ENCODE measurements at regions not wholly inside any gene's neighbourhood (a gene's known extent, or its start where the extent isn't known, plus 50 kb on each side); places are given as distances from the start of the nearest gene placed in this dataset.
"Not testable (repeated sequence)": the region's sequence is repeated elsewhere in the genome, so short reads cannot be mapped to it uniquely, and the experiment has no call there.

GRCh38 chr17:70331066-70331465 is 161.7 kb downstream of the KCNJ2 start:
- H3K4me3 Mint-ChIP-seq; H3K27ac ChIP-seq (ENCODE audit: low read depth, low read length); CTCF ChIA-PET; H3K27me3 Mint-ChIP-seq; POLR2A ChIA-PET; H3K36me3 Mint-ChIP-seq; H3K4me1 ChIP-seq (ENCODE audit: insufficient read depth, low read length); H3K27ac Mint-ChIP-seq; H3K36me3 ChIP-seq (ENCODE audit: insufficient read depth, low read length); H3K4me1 Mint-ChIP-seq; H3K27me3 ChIP-seq (ENCODE audit: insufficient read depth, low read length, poor library complexity, severe bottlenecking); H3K4me3 ChIP-seq (ENCODE audit: low read length); DNase-seq; H3K9me3 ChIP-seq (ENCODE audit: low read length): not testable (repeated sequence)
- H3K9me3 Mint-ChIP-seq = peaks cover 0 to 16% (median 4%) of the 10 kb centered on the region in 5 donors

GRCh38 chr17:70332356-70333210 is 163.3 kb downstream of the KCNJ2 start:
- no peak overlapping the region for H3K27ac Mint-ChIP-seq

DNA sequence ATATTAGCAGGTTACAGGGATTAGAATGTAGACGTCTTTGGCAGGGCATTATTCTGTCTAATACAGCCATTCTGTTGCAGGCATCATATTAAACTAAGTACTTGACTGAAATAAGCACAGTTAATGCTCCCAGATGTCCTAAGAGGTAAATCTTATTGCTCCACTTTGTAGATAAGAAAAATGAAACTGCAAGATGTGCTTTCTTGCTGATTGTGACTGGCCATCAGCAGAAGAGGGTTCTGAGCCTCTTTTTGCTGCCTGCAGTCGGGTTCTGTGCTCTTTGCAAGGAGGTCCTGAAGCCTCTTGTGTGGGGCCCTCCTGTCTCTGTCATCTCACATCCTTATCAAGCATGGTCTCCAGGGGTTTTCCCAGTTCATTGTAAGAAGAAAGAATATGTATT is 167.1 kb downstream of the KCNJ2 start:
- Mint-ChIP-seq H3K27ac (no peak overlapping the region), H3K4me3 (no peak overlapping the region), H3K4me1 (no peaks in the 10 kb centered on the region), H3K27me3 (no peaks in the 10 kb centered on the region), H3K9me3 (peaks cover 0 to 7% (median 4%) of the 10 kb centered on the region in 5 donors), H3K36me3 (no peaks in the 10 kb centered on the region)
- no peak overlapping the region for H3K27ac ChIP-seq (ENCODE audit: low read depth, low read length)
- CTCF ChIA-PET = no interaction called here
- H3K4me1 ChIP-seq (ENCODE audit: insufficient read depth, low read length) = no peaks in the 10 kb centered on the region
- H3K36me3 ChIP-seq (ENCODE audit: insufficient read depth, low read length) = no peaks in the 10 kb centered on the region
- H3K9me3 ChIP-seq (ENCODE audit: low read length) = no peaks in the 10 kb centered on the region
- POLR2A ChIA-PET = no interaction called here
- DNase-seq = no peak
- H3K4me3 ChIP-seq (ENCODE audit: low read length) = no peak overlapping the region
- H3K27me3 ChIP-seq (ENCODE audit: insufficient read depth, low read length, poor library complexity, severe bottlenecking) = no peaks in the 10 kb centered on the region

More at GRCh38 chr17:70332356-70333210, 163.3 kb downstream of the KCNJ2 start:
- H3K27me3 ChIP-seq (ENCODE audit: insufficient read depth, low read length, poor library complexity, severe bottlenecking) = no peaks in the 10 kb centered on the region
- ChIA-PET POLR2A (no interaction called here), CTCF (no interaction called here)
- no peaks in the 10 kb centered on the region for H3K9me3 ChIP-seq (ENCODE audit: low read length)
- H3K4me3 Mint-ChIP-seq = no peak overlapping the region
- peaks cover 0 to 15% (median 4%) of the 10 kb centered on the region in 5 donors for H3K9me3 Mint-ChIP-seq
- H3K4me1 ChIP-seq (ENCODE audit: insufficient read depth, low read length) = no peaks in the 10 kb centered on the region
- no peaks in the 10 kb centered on the region for H3K36me3 ChIP-seq (ENCODE audit: insufficient read depth, low read length)
- no peak for DNase-seq
- no peaks in the 10 kb centered on the region for H3K27me3 Mint-ChIP-seq
- no peaks in the 10 kb centered on the region for H3K36me3 Mint-ChIP-seq
- no peak overlapping the region for H3K27ac ChIP-seq (ENCODE audit: low read depth, low read length)
- H3K4me1 Mint-ChIP-seq = no peaks in the 10 kb centered on the region
- H3K4me3 ChIP-seq (ENCODE audit: low read length) = no peak overlapping the region

GRCh38 chr17:70338946-70339354 is 169.6 kb downstream of the KCNJ2 start:
- Mint-ChIP-seq H3K27ac (no peak overlapping the region), H3K27me3 (no peaks in the 10 kb centered on the region), H3K9me3 (peaks cover 0 to 4% (median 1%) of the 10 kb centered on the region in 5 donors), H3K36me3 (peaks cover 0 to 1% (median 0%) of the 10 kb centered on the region in 3 donors), H3K4me1 (peaks cover 1 to 7% (median 4%) of the 10 kb centered on the region in 3 donors), H3K4me3 (no peak overlapping the region)
- CTCF ChIA-PET = no interaction called here
- Histone ChIP-seq H3K9me3 (ENCODE audit: low read length) (no peaks in the 10 kb centered on the region), H3K4me3 (ENCODE audit: low read length) (no peak overlapping the region), H3K36me3 (ENCODE audit: insufficient read depth, low read length) (no peaks in the 10 kb centered on the region), H3K4me1 (ENCODE audit: insufficient read depth, low read length) (no peaks in the 10 kb centered on the region), H3K27me3 (ENCODE audit: insufficient read depth, low read length, poor library complexity, severe bottlenecking) (no peaks in the 10 kb centered on the region), H3K27ac (ENCODE audit: low read depth, low read length) (no peak overlapping the region)
- no peak for DNase-seq
- POLR2A ChIA-PET = no interaction called here

- no peaks in the 10 kb centered on the region for H3K9me3 Mint-ChIP-seq
- no peaks in the 10 kb centered on the region for H3K27me3 ChIP-seq (ENCODE audit: insufficient read depth, low read length, poor library complexity, severe bottlenecking)
- ChIA-PET CTCF (no interaction called here), POLR2A (no interaction called here)
- H3K27me3 Mint-ChIP-seq = no peaks in the 10 kb centered on the region
- H3K4me1 ChIP-seq (ENCODE audit: insufficient read depth, low read length) = no peaks in the 10 kb centered on the region
- H3K4me1 Mint-ChIP-seq = peaks cover 3 to 16% (median 10%) of the 10 kb centered on the region in 3 donors
- DNase-seq = no peak
- no peak overlapping the region for H3K27ac ChIP-seq (ENCODE audit: low read depth, low read length)
- no peak overlapping the region for H3K4me3 Mint-ChIP-seq
- peaks cover 0 to 1% (median 0%) of the 10 kb centered on the region in 3 donors for H3K36me3 Mint-ChIP-seq
- H3K4me3 ChIP-seq (ENCODE audit: low read length) = no peak overlapping the region
- H3K9me3 ChIP-seq (ENCODE audit: low read length) = no peaks in the 10 kb centered on the region
- H3K36me3 ChIP-seq (ENCODE audit: insufficient read depth, low read length) = no peaks in the 10 kb centered on the region
- no peak overlapping the region for H3K27ac Mint-ChIP-seq
Measured at GRCh38 chr17:70343114-70343513, 173.8 kb downstream of the KCNJ2 start.

GRCh38 chr17:70344386-70345060 is 175.2 kb downstream of the KCNJ2 start:
- H3K27ac Mint-ChIP-seq = peak overlapping the region in 2 of 8 donors; percentile 19 to 28
- H3K27me3 Mint-ChIP-seq = peaks cover 0 to 1% of the 10 kb centered on the region in 2 donors
- no peaks in the 10 kb centered on the region for H3K36me3 ChIP-seq (ENCODE audit: insufficient read depth, low read length)
- no peaks in the 10 kb centered on the region for H3K27me3 ChIP-seq (ENCODE audit: insufficient read depth, low read length, poor library complexity, severe bottlenecking)
- H3K27ac ChIP-seq (ENCODE audit: low read depth, low read length) = no peak overlapping the region
- peaks cover 0 to 3% (median 0%) of the 10 kb centered on the region in 5 donors for H3K9me3 Mint-ChIP-seq
- ChIA-PET CTCF (no interaction called here), POLR2A (no interaction called here)
- peaks cover 0 to 1% (median 0%) of the 10 kb centered on the region in 3 donors for H3K36me3 Mint-ChIP-seq
- H3K4me3 Mint-ChIP-seq = peak overlapping the region in 1 of 7 donors; percentile 33
- no peaks in the 10 kb centered on the region for H3K9me3 ChIP-seq (ENCODE audit: low read length)
- peaks cover 3 to 16% (median 10%) of the 10 kb centered on the region in 3 donors for H3K4me1 Mint-ChIP-seq
- H3K4me3 ChIP-seq (ENCODE audit: low read length) = no peak overlapping the region
- no peak for DNase-seq
- no peaks in the 10 kb centered on the region for H3K4me1 ChIP-seq (ENCODE audit: insufficient read depth, low read length)

DNA sequence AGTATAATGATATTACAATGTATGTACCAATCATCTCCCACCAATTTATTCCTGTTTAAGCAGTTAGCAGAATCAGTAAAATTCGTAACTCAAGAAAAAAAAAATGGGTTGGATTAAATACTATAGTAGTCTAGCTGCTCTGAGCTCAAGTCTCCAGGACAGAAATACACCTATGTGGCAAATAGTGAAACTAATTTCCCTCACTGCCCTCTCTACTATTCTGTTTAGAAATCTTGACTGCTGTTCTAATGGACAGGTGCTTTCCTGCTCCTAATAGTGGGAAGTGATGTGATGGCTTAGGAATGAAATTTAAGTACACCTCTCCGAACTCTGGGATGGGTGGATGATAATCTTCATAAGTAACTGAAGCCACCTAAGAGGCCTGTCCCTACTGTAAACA is 175.7 kb downstream of the KCNJ2 start:
- no peak overlapping the region for H3K27ac Mint-ChIP-seq
- H3K4me1 Mint-ChIP-seq = peaks cover 3 to 16% (median 10%) of the 10 kb centered on the region in 3 donors
- Histone ChIP-seq H3K27me3 (ENCODE audit: insufficient read depth, low read length, poor library complexity, severe bottlenecking) (no peaks in the 10 kb centered on the region), H3K36me3 (ENCODE audit: insufficient read depth, low read length) (no peaks in the 10 kb centered on the region), H3K9me3 (ENCODE audit: low read length) (no peaks in the 10 kb centered on the region), H3K4me3 (ENCODE audit: low read length) (no peak overlapping the region), H3K4me1 (ENCODE audit: insufficient read depth, low read length) (no peaks in the 10 kb centered on the region), H3K27ac (ENCODE audit: low read depth, low read length) (no peak overlapping the region)
- ChIA-PET POLR2A (no interaction called here), CTCF (no interaction called here)
- no peak for DNase-seq
- peaks cover 0 to 1% (median 0%) of the 10 kb centered on the region in 3 donors for H3K36me3 Mint-ChIP-seq
- H3K4me3 Mint-ChIP-seq = no peak overlapping the region
- peaks cover 0 to 1% of the 10 kb centered on the region in 2 donors for H3K27me3 Mint-ChIP-seq
- peaks cover 0 to 3% (median 0%) of the 10 kb centered on the region in 5 donors for H3K9me3 Mint-ChIP-seq

- Mint-ChIP-seq H3K36me3 (no peaks in the 10 kb centered on the region), H3K4me3 (no peak overlapping the region), H3K27ac (no peak overlapping the region), H3K4me1 (no peaks in the 10 kb centered on the region), H3K9me3 (peaks cover 0 to 10% (median 0%) of the 10 kb centered on the region in 5 donors), H3K27me3 (peaks cover 0 to 1% of the 10 kb centered on the region in 2 donors)
- POLR2A ChIA-PET = no interaction called here
- no peak overlapping the region for H3K27ac ChIP-seq (ENCODE audit: low read depth, low read length)
- H3K9me3 ChIP-seq (ENCODE audit: low read length) = no peaks in the 10 kb centered on the region
- no peak overlapping the region for H3K4me3 ChIP-seq (ENCODE audit: low read length)
- no peaks in the 10 kb centered on the region for H3K27me3 ChIP-seq (ENCODE audit: insufficient read depth, low read length, poor library complexity, severe bottlenecking)
- DNase-seq = no peak
- CTCF ChIA-PET = no interaction called here
- no peaks in the 10 kb centered on the region for H3K4me1 ChIP-seq (ENCODE audit: insufficient read depth, low read length)
- no peaks in the 10 kb centered on the region for H3K36me3 ChIP-seq (ENCODE audit: insufficient read depth, low read length)
Measured at GRCh38 chr17:70352834-70353233, 183.5 kb downstream of the KCNJ2 start.

All from CD8-positive, alpha-beta memory T cell (primary cell).